ENCODE measurements at regions not wholly inside any gene's neighbourhood (a gene's known extent, or its start where the extent isn't known, plus 50 kb on each side); places are given as distances from the start of the nearest gene placed in this dataset.
"Not testable (repeated sequence)": the region's sequence is repeated elsewhere in the genome, so short reads cannot be mapped to it uniquely, and the experiment has no call there.

- no peak for TF ChIP-seq CTCF (IDR thresholded peaks at IDR 0.05; ENCODE audit: unreplicated experiment)
These were observed 424.0 kb downstream of the RMST start for GRCh38 chr12:97886511-97887176.

GRCh38 chr12:97897881-97898280 is 435.3 kb downstream of the RMST start:
- H3K27me3 Mint-ChIP-seq (ENCODE audit: unreplicated experiment); H3K4me1 Mint-ChIP-seq (ENCODE audit: low read depth, unreplicated experiment); BruUV-seq (replicated peaks); H3K36me3 Mint-ChIP-seq (ENCODE audit: insufficient read depth, unreplicated experiment); CTCF ChIA-PET; H3K9me3 Mint-ChIP-seq (ENCODE audit: low read depth, unreplicated experiment); intact Hi-C loops (cut with micrococcal nuclease; ENCODE audit: unreplicated experiment); DNase-seq; H3K4me3 Mint-ChIP-seq (ENCODE audit: low read depth, unreplicated experiment); H3K27ac Mint-ChIP-seq (ENCODE audit: unreplicated experiment): not testable (repeated sequence)

More at GRCh38 chr12:97886511-97887176, 424.0 kb downstream of the RMST start:
- no TSS peak for BruUV-seq (replicated peaks)
- no peaks in the 10 kb centered on the region for H3K27me3 Mint-ChIP-seq (ENCODE audit: unreplicated experiment)
- intact Hi-C loops (cut with micrococcal nuclease; ENCODE audit: unreplicated experiment): no loop called here
- CTCF ChIA-PET: interaction anchor here (0.6 kb wide), 1 partner anchor 809 kb away, joined by 5 read pairs; no protein-coding TSS in a partner anchor
- peaks cover 9% of the 10 kb centered on the region for H3K4me1 Mint-ChIP-seq (ENCODE audit: low read depth, unreplicated experiment)
- no peak overlapping the region for H3K4me3 Mint-ChIP-seq (ENCODE audit: low read depth, unreplicated experiment)
- H3K27ac Mint-ChIP-seq (ENCODE audit: unreplicated experiment): no peak overlapping the region
- peak; percentile 19 for DNase-seq
- peaks cover 17% of the 10 kb centered on the region for H3K9me3 Mint-ChIP-seq (ENCODE audit: low read depth, unreplicated experiment)
- no peaks in the 10 kb centered on the region for H3K36me3 Mint-ChIP-seq (ENCODE audit: insufficient read depth, unreplicated experiment)

GRCh38 chr12:97899529-97899928 is 436.9 kb downstream of the RMST start:
- CTCF ChIA-PET: no interaction called here
- H3K27ac Mint-ChIP-seq (ENCODE audit: unreplicated experiment): no peak overlapping the region
- H3K27me3 Mint-ChIP-seq (ENCODE audit: unreplicated experiment): no peaks in the 10 kb centered on the region
- TF ChIP-seq CTCF (IDR thresholded peaks at IDR 0.05; ENCODE audit: unreplicated experiment): no peak
- no peaks in the 10 kb centered on the region for H3K4me1 Mint-ChIP-seq (ENCODE audit: low read depth, unreplicated experiment)
- intact Hi-C loops (cut with micrococcal nuclease; ENCODE audit: unreplicated experiment): no loop called here
- no peaks in the 10 kb centered on the region for H3K9me3 Mint-ChIP-seq (ENCODE audit: low read depth, unreplicated experiment)
- no peak overlapping the region for H3K4me3 Mint-ChIP-seq (ENCODE audit: low read depth, unreplicated experiment)
- no TSS peak for BruUV-seq (replicated peaks)
- H3K36me3 Mint-ChIP-seq (ENCODE audit: insufficient read depth, unreplicated experiment): no peaks in the 10 kb centered on the region
- no peak for DNase-seq

- DNase-seq: no peak
- TF ChIP-seq CTCF (IDR thresholded peaks at IDR 0.05; ENCODE audit: unreplicated experiment): no peak
- CTCF ChIA-PET: no interaction called here
- Mint-ChIP-seq H3K9me3 (ENCODE audit: low read depth, unreplicated experiment) (no peaks in the 10 kb centered on the region), H3K36me3 (ENCODE audit: insufficient read depth, unreplicated experiment) (no peaks in the 10 kb centered on the region), H3K27ac (ENCODE audit: unreplicated experiment) (no peak overlapping the region), H3K27me3 (ENCODE audit: unreplicated experiment) (no peaks in the 10 kb centered on the region), H3K4me1 (ENCODE audit: low read depth, unreplicated experiment) (no peaks in the 10 kb centered on the region), H3K4me3 (ENCODE audit: low read depth, unreplicated experiment) (no peak overlapping the region)
- no TSS peak for BruUV-seq (replicated peaks)
- intact Hi-C loops (cut with micrococcal nuclease; ENCODE audit: unreplicated experiment): no loop called here
These were observed 437.4 kb downstream of the RMST start for GRCh38 chr12:97899956-97900355.

- H3K9me3 Mint-ChIP-seq (ENCODE audit: low read depth, unreplicated experiment): no peaks in the 10 kb centered on the region
- no peaks in the 10 kb centered on the region for H3K4me1 Mint-ChIP-seq (ENCODE audit: low read depth, unreplicated experiment)
- no peaks in the 10 kb centered on the region for H3K36me3 Mint-ChIP-seq (ENCODE audit: insufficient read depth, unreplicated experiment)
- TF ChIP-seq CTCF (IDR thresholded peaks at IDR 0.05; ENCODE audit: unreplicated experiment): no peak
- H3K27ac Mint-ChIP-seq (ENCODE audit: unreplicated experiment): no peak overlapping the region
- intact Hi-C loops (cut with micrococcal nuclease; ENCODE audit: unreplicated experiment): no loop called here
- BruUV-seq (replicated peaks): no TSS peak
- no peaks in the 10 kb centered on the region for H3K27me3 Mint-ChIP-seq (ENCODE audit: unreplicated experiment)
- CTCF ChIA-PET: no interaction called here
- DNase-seq: no peak
- no peak overlapping the region for H3K4me3 Mint-ChIP-seq (ENCODE audit: low read depth, unreplicated experiment)
These were observed 440.8 kb downstream of the RMST start for GRCh38 chr12:97903356-97903755.
